IMR-90 (cell line): ENCODE measurements at regions not wholly inside any gene's neighbourhood (a gene's known extent, or its start where the extent isn't known, plus 50 kb on each side); places are given as distances from the start of the nearest gene placed in this dataset.

Source experiments
- ATAC-seq: fragments of 200-7000 bp; cut with Tn5 transposase; 2 replicates; pipeline ENCODE4 v1.9.1; 2020; ENCODE audit warnings: low read depth, mild to moderate bottlenecking, moderate library complexity
- BruUV-seq: library from RNA; stranded (reverse); fragments of 400-500 nt; replicated peaks from 2 replicates; lab custom pipeline; 2021; lab: Mats Ljungman, UMichigan
- CTCF ChIA-PET: fragments of 300-600 bp; formaldehyde crosslinking; extraction: SDS; loops from one replicate; lab custom pipeline; 2021; ENCODE audit warnings: antibody characterized with exemption; lab: Yijun Ruan, JAX
- POLR2A ChIA-PET: fragments of 300-600 bp; sonication (Branson Sonifier 250); formaldehyde crosslinking; loops from one replicate; lab custom pipeline; 2022; ENCODE audit warnings: antibody characterized with exemption; ENCODE audit not compliant: unreplicated experiment; lab: Charles Lee
- DNase-seq: peaks from one replicate; pipeline ENCODE4 v3.0.0; 2013
- H2AFZ ChIP-seq: replicated peaks from 2 replicates; pipeline ENCODE3; 2013; ENCODE audit warnings: low read length, mild to moderate bottlenecking; ENCODE audit not compliant: poor library complexity
- H2AK5ac ChIP-seq: 2 replicates; pipeline ENCODE4 v1.6.1; 2013; ENCODE audit warnings: low read depth, low read length, inconsistent platforms
- H2AK9ac ChIP-seq: replicated peaks from 2 replicates; pipeline ENCODE3; 2013; ENCODE audit warnings: mild to moderate bottlenecking, low read depth, low read length, moderate library complexity; ENCODE audit not compliant: poor library complexity
- H2BK120ac ChIP-seq: 2 replicates; pipeline ENCODE4 v1.6.1; 2013; ENCODE audit warnings: low read depth, low read length, inconsistent platforms
- H2BK15ac ChIP-seq: 3 replicates; pipeline ENCODE4 v1.6.1; 2013; ENCODE audit warnings: low read depth, low read length, inconsistent platforms
- H2BK20ac ChIP-seq: 2 replicates; pipeline ENCODE4 v1.6.1; 2013; ENCODE audit warnings: low read depth, mild to moderate bottlenecking, inconsistent platforms, low read length, moderate library complexity
- H2BK5ac ChIP-seq: 2 replicates; pipeline ENCODE4 v1.6.1; 2013; ENCODE audit warnings: mild to moderate bottlenecking, low read depth, low read length, inconsistent platforms; ENCODE audit not compliant: poor library complexity, severe bottlenecking
- H3K14ac ChIP-seq: replicated peaks from 2 replicates; pipeline ENCODE4 v1.6.1; 2013; ENCODE audit warnings: low read depth, low read length, inconsistent platforms
- H3K18ac ChIP-seq: 2 replicates; pipeline ENCODE4 v1.6.1; 2013; ENCODE audit warnings: low read depth, low read length, control low read depth
- H3K23ac ChIP-seq: 2 replicates; pipeline ENCODE4 v1.6.1; 2013; ENCODE audit warnings: low read depth, low read length, inconsistent platforms
- H3K27ac ChIP-seq: 2 replicates; pipeline ENCODE4 v1.5.1; 2013; ENCODE audit warnings: mild to moderate bottlenecking, control low read depth, low read length; ENCODE audit not compliant: insufficient read depth
- H3K27me3 ChIP-seq: 2 replicates; pipeline ENCODE4 v1.6.1; 2013; ENCODE audit warnings: low read length; ENCODE audit not compliant: control insufficient read depth, insufficient read depth
- H3K36me3 ChIP-seq: 2 replicates; pipeline ENCODE4 v1.6.1; 2013; ENCODE audit warnings: low read length, mixed read lengths; ENCODE audit not compliant: control insufficient read depth, insufficient read depth
- H3K4ac ChIP-seq: 2 replicates; pipeline ENCODE4 v1.6.1; 2013; ENCODE audit warnings: low read depth, low read length, inconsistent platforms
- H3K4me1 ChIP-seq: 2 replicates; pipeline ENCODE4 v1.6.1; 2013; ENCODE audit warnings: low read length, mixed read lengths; ENCODE audit not compliant: control insufficient read depth, insufficient read depth
- H3K4me2 ChIP-seq: 2 replicates; pipeline ENCODE4 v1.6.1; 2013; ENCODE audit warnings: low read depth, mild to moderate bottlenecking, control low read depth, low read length, moderate library complexity
- H3K4me3 ChIP-seq: 2 replicates; pipeline ENCODE4 v1.5.1; 2013; ENCODE audit warnings: low read depth, mild to moderate bottlenecking, control low read depth, low read length, moderate library complexity; ENCODE audit not compliant: insufficient read depth
- H3K56ac ChIP-seq: 2 replicates; pipeline ENCODE4 v1.6.1; 2013; ENCODE audit warnings: low read length, inconsistent platforms; ENCODE audit not compliant: insufficient read depth; ENCODE audit errors: extremely low read depth
- H3K79me1 ChIP-seq, 2 experiments: 2 replicates each; pipeline ENCODE4 v1.6.1; 2013; ENCODE audit warnings: low read length in 2 of 2, inconsistent platforms in 1 of 2, low read depth in 1 of 2
- H3K9ac ChIP-seq: 2 replicates; pipeline ENCODE4 v1.6.1; 2013; ENCODE audit warnings: low read depth, low read length, control low read depth
- H3K9me1 ChIP-seq: 2 replicates; pipeline ENCODE4 v1.6.1; 2013; ENCODE audit warnings: low read length, inconsistent platforms; ENCODE audit not compliant: insufficient read depth
- H3K9me3 ChIP-seq: 2 replicates; pipeline ENCODE4 v1.6.1; 2013; ENCODE audit warnings: low read length; ENCODE audit not compliant: control insufficient read depth, insufficient read depth
- H4K20me1 ChIP-seq: 2 replicates; pipeline ENCODE4 v1.6.1; 2013; ENCODE audit warnings: low read length, inconsistent platforms; ENCODE audit not compliant: insufficient read depth
- H4K5ac ChIP-seq: 2 replicates; pipeline ENCODE4 v1.6.1; 2013; ENCODE audit warnings: mild to moderate bottlenecking, low read depth, low read length, control low read depth
- H4K8ac ChIP-seq, 2 experiments: 2 replicates each; pipeline ENCODE4 v1.6.1; 2013; ENCODE audit warnings: low read depth in 2 of 2, low read length in 2 of 2, control low read depth in 1 of 2, inconsistent platforms in 1 of 2
- H4K91ac ChIP-seq: 2 replicates; pipeline ENCODE4 v1.6.1; 2013; ENCODE audit warnings: low read depth, low read length, inconsistent platforms; ENCODE audit not compliant: insufficient read depth
- BHLHE40 ChIP-seq: fragments of 150-350 bp; IDR thresholded peaks from 2 replicates; pipeline ENCODE4 v1.6.1; 2016; ENCODE audit warnings: mild to moderate bottlenecking, low read depth, low read length
- CEBPB ChIP-seq: IDR thresholded peaks from 2 replicates; pipeline ENCODE4 v1.6.1; 2012; ENCODE audit warnings: low read depth, low read length, improper control_type of control experiment
- RFX5 ChIP-seq: IDR thresholded peaks from 2 replicates; pipeline ENCODE4 v1.8.0; 2012; ENCODE audit warnings: low read depth, mild to moderate bottlenecking, low read length, moderate library complexity
- SMC3 ChIP-seq: fragments of 150-350 bp; IDR thresholded peaks from 2 replicates; pipeline ENCODE4 v1.6.1; 2016; ENCODE audit warnings: low read depth, mild to moderate bottlenecking, antibody characterized with exemption, low read length, moderate library complexity
- WGBS, 2 experiments: methylation state at CpG; one replicate each; pipeline versions ENCODE4 v1.1.5 to v1.1.7; 2013; ENCODE audit warnings: missing lambda C conversion rate in 2 of 2; ENCODE audit not compliant: insufficient read length in 1 of 2; ENCODE audit errors: extremely low coverage in 2 of 2; 5-methylcytosine and 5-hydroxymethylcytosine counted together
- dilution Hi-C: fragments of 300-500 bp; cut with HindIII; formaldehyde crosslinking; loops from one replicate; pipeline ENCODE4 v1.14.3; 2018; ENCODE audit warnings: low sequenced_read_pairs; ENCODE audit not compliant: unreplicated experiment
- in situ Hi-C: fragments of 300-500 bp; cut with MboI; formaldehyde crosslinking; loops from 3 replicates; pipeline ENCODE4 v1.14.3; 2019; ENCODE audit warnings: low sequenced_read_pairs, inconsistent platforms, mixed read lengths
- intact Hi-C: fragments of 100-400 bp; cut with micrococcal nuclease; formaldehyde crosslinking; loops from 2 replicates; pipeline ENCODE4 v1.10.0; 2022

- Histone ChIP-seq H2BK120ac (peak overlapping the region; percentile 60), H3K4me1 (peaks cover 17% of the 10 kb centered on the region), H3K56ac (no peak overlapping the region), H3K9ac (no peak overlapping the region), H4K5ac (peak overlapping the region; percentile 32; the same call in 1 of the 2 replicates), H2AK9ac (no peak overlapping the region), H2AK5ac (peak overlapping the region; percentile 98), H2BK5ac (peak overlapping the region; percentile 39), H3K9me1 (peaks cover 10% of the 10 kb centered on the region), H3K18ac (peak overlapping the region; percentile 49), H3K27ac (no peak overlapping the region), H4K91ac (peak overlapping the region; percentile 74; the same call in 1 of the 2 replicates), H3K14ac (peak overlapping the region; percentile 23), H3K36me3 (no peaks in the 10 kb centered on the region), H2BK15ac (peak overlapping the region; percentile 96), H2BK20ac (peak overlapping the region; percentile 93; the same call in 1 of the 2 replicates), H4K8ac (peak overlapping the region; percentile 40 to 61; a peak in 3 of 4 replicates), H4K20me1 (no peaks in the 10 kb centered on the region), H3K23ac (no peak overlapping the region), H3K79me1 (no peaks in the 10 kb centered on the region), H3K27me3 (no peaks in the 10 kb centered on the region), H3K4ac (peak overlapping the region; percentile 56), H3K9me3 (no peaks in the 10 kb centered on the region), H3K4me2 (0 out of 2 replicates have a peak overlapping the region, but pooled peaks have one; percentile 13), H3K4me3 (no peak overlapping the region), H2AFZ (no peak overlapping the region)
- DNase-seq (no peak), ATAC-seq (no peak)
- dilution Hi-C loops = no loop called here
- intact Hi-C loops = loop anchor here (5.0 kb wide), 1 partner anchor 547 kb away; no protein-coding TSS in a partner anchor
- BruUV-seq = no TSS peak
- ChIA-PET POLR2A (no interaction called here), CTCF (interaction anchor here (0.6 to 0.7 kb wide), 2 partner anchors 219 to 993 kb away, joined by 3 read pairs; no protein-coding TSS in a partner anchor)
- in situ Hi-C loops = no loop called here
- 93% methylated on average over 3 of the region's 15 CpGs; no CpG with 5 or more reads in 1 of the 2 experiments for WGBS, 2 experiments
- TF ChIP-seq SMC3 (no peak), BHLHE40 (no peak), CEBPB (no peak), RFX5 (no peak)
Measured at GRCh38 chr12:42789808-42790760, 200.5 kb upstream of the PRICKLE1 start.
